A549 (cell line): ENCODE measurements at regions not wholly inside any gene's neighbourhood (a gene's known extent, or its start where the extent isn't known, plus 50 kb on each side); places are given as distances from the start of the nearest gene placed in this dataset.

Experiments used
- ATAC-seq, 2 experiments: fragments of 200-7000 bp in 1 of 2; fragments of >200 bp in 1 of 2; cut with Nextera tagmentation in 1 of 2; cut with Tn5 transposase in 1 of 2; 3 replicates each; pipeline versions ENCODE4 v1.8.0 to v1.9.1; 2018 to 2020; ENCODE audit warnings: mild to moderate bottlenecking in 1 of 2, moderate library complexity in 1 of 2
- CTCF ChIA-PET: fragments of 300-600 bp; sonication (Branson Sonifier 250); formaldehyde crosslinking; extraction: SDS; loops from one replicate; lab custom pipeline; 2021; ENCODE audit warnings: antibody characterized with exemption, inconsistent platforms; lab: Yijun Ruan, JAX
- POLR2A ChIA-PET: fragments of 350-600 bp; formaldehyde crosslinking; extraction: SDS; loops from one replicate; lab custom pipeline; 2021; ENCODE audit warnings: antibody characterized with exemption, inconsistent platforms; lab: Yijun Ruan, JAX
- DNase-seq, 2 experiments: peaks; one replicate each; pipeline versions ENCODE4 v3.0.0 to v3.0.0-alpha.2; 2011 to 2016; ENCODE audit warnings: low read depth in 1 of 2, low spot score in 1 of 2
- FAIRE-seq: peaks from 2 replicates; lab custom pipeline; 2011; peaks lifted over from hg19 to GRCh38; lab: Jason Lieb, UNC
- H3K27ac ChIP-seq, 2 experiments: fragments of >200 bp; sonication (Bioruptor Twin); formaldehyde crosslinking; 3 replicates each; pipeline ENCODE4 v1.5.1; 2016 to 2017
- H3K4me1 ChIP-seq: fragments of >200 bp; sonication (Bioruptor Twin); formaldehyde crosslinking; 3 replicates; pipeline ENCODE4 v1.6.1; 2016
- H3K4me2 ChIP-seq: fragments of >200 bp; sonication (Bioruptor Twin); formaldehyde crosslinking; 3 replicates; pipeline ENCODE4 v1.6.1; 2016
- H3K4me3 ChIP-seq: fragments of >200 bp; sonication (Bioruptor Twin); formaldehyde crosslinking; 3 replicates; pipeline ENCODE4 v1.5.1; 2016
- H3K9me3 ChIP-seq: fragments of >200 bp; sonication (Bioruptor Twin); formaldehyde crosslinking; 3 replicates; pipeline ENCODE4 v1.6.1; 2016
- BHLHE40 ChIP-seq: IDR thresholded peaks from 2 replicates; pipeline ENCODE4 v1.6.1; 2012; ENCODE audit warnings: low read depth, low read length, inconsistent platforms
- CBX2 ChIP-seq: fragments of 200-600 bp; sonication (generic); IDR thresholded peaks from 2 replicates; pipeline ENCODE4 v1.6.1; 2016; ENCODE audit warnings: low read depth, mild to moderate bottlenecking, borderline replicate concordance
- CBX8 ChIP-seq: fragments of 200-600 bp; sonication (generic); IDR thresholded peaks from 2 replicates; pipeline ENCODE4 v1.6.1; 2016
- CEBPB ChIP-seq, 2 experiments: fragments of >200 bp in 1 of 2; sonication (Bioruptor Twin) in 1 of 2; formaldehyde crosslinking in 1 of 2; IDR thresholded peaks; 2 replicates each; pipeline ENCODE4 v1.6.1; 2012 to 2016
- ELK1 ChIP-seq: fragments of 150-350 bp; IDR thresholded peaks from 2 replicates; pipeline ENCODE4 v1.6.1; 2014; ENCODE audit warnings: low read depth, mild to moderate bottlenecking, low read length
- FOSB ChIP-seq: fragments of 250-450 bp; sonication (Bioruptor Pico); IDR thresholded peaks from 2 replicates; pipeline ENCODE4 v1.5.0; 2020; ENCODE audit warnings: mild to moderate bottlenecking, moderate library complexity
- FOSL2 ChIP-seq, 2 experiments: fragments of 450-650 bp in 1 of 2; fragments of >200 bp in 1 of 2; sonication (Bioruptor Twin) in 1 of 2; formaldehyde crosslinking; IDR thresholded peaks; 2 replicates each; pipeline versions ENCODE4 v1.5.0 to v1.6.1; 2016 to 2020; ENCODE audit warnings: mild to moderate bottlenecking in 1 of 2, moderate library complexity in 1 of 2
- FOXS1 ChIP-seq: fragments of 250-450 bp; sonication (Bioruptor Pico); IDR thresholded peaks from 2 replicates; pipeline ENCODE4 v1.5.0; 2020; ENCODE audit warnings: mild to moderate bottlenecking, moderate library complexity
- HES2 ChIP-seq: fragments of >200 bp; sonication (Bioruptor Twin); formaldehyde crosslinking; IDR thresholded peaks from 2 replicates; pipeline ENCODE4 v1.6.1; 2016
- HMGXB4 ChIP-seq: fragments of 250-450 bp; sonication (Bioruptor Pico); IDR thresholded peaks from 2 replicates; pipeline ENCODE4 v1.5.0; 2021; ENCODE audit warnings: mild to moderate bottlenecking, moderate library complexity, borderline replicate concordance
- HOXA7 ChIP-seq: fragments of 250-450 bp; sonication (Bioruptor Pico); IDR thresholded peaks from 2 replicates; pipeline ENCODE4 v1.5.0; 2020; ENCODE audit warnings: mild to moderate bottlenecking, moderate library complexity
- JUN ChIP-seq, 2 experiments: fragments of >200 bp; sonication (Bioruptor Twin); formaldehyde crosslinking; IDR thresholded peaks; 2 replicates in 1 of 2; 3 replicates in 1 of 2; pipeline ENCODE4 v1.6.1; 2016 to 2017
- JUNB ChIP-seq: fragments of >200 bp; sonication (Bioruptor Twin); formaldehyde crosslinking; IDR thresholded peaks from 2 replicates; pipeline ENCODE4 v1.6.1; 2016
- KDM5A ChIP-seq: fragments of 200-600 bp; sonication (generic); IDR thresholded peaks from 2 replicates; pipeline ENCODE4 v1.6.1; 2016; ENCODE audit warnings: antibody characterized with exemption, mild to moderate bottlenecking
- MAFK ChIP-seq: fragments of 450-650 bp; IDR thresholded peaks from 2 replicates; pipeline ENCODE4 v1.6.1; 2014; ENCODE audit not compliant: partially characterized antibody
- NR3C1 ChIP-seq: fragments of >200 bp; sonication (Bioruptor Twin); formaldehyde crosslinking; IDR thresholded peaks from 3 replicates; pipeline ENCODE4 v1.6.1; 2017
- PBX3 ChIP-seq: IDR thresholded peaks from 2 replicates; pipeline ENCODE4 v1.6.1; 2012
- POLR2AphosphoS2 ChIP-seq: conservative IDR thresholded peaks from 2 replicates; pipeline ENCODE4 v1.6.1; 2012; ENCODE audit warnings: low read length, improper control_type of control experiment, inconsistent platforms
- RARB ChIP-seq: fragments of 250-450 bp; sonication (Bioruptor Pico); IDR thresholded peaks from 2 replicates; pipeline ENCODE4 v1.8.0; 2021; ENCODE audit warnings: mild to moderate bottlenecking, moderate library complexity
- RFX5 ChIP-seq: fragments of 450-650 bp; IDR thresholded peaks from 2 replicates; pipeline ENCODE4 v1.7.1; 2014; ENCODE audit warnings: antibody characterized with exemption, mild to moderate bottlenecking, moderate library complexity
- RNF2 ChIP-seq: fragments of 200-600 bp; sonication (generic); IDR thresholded peaks from 2 replicates; pipeline ENCODE4 v1.6.1; 2016; ENCODE audit warnings: low read depth, mild to moderate bottlenecking, antibody characterized with exemption, moderate library complexity, borderline replicate concordance
- SMC3 ChIP-seq: fragments of >200 bp; sonication (Bioruptor Twin); formaldehyde crosslinking; IDR thresholded peaks from 3 replicates; pipeline ENCODE4 v1.6.1; 2018; ENCODE audit warnings: inconsistent platforms
- TFCP2L1 ChIP-seq: fragments of 250-450 bp; sonication (Bioruptor Pico); IDR thresholded peaks from 2 replicates; pipeline ENCODE4 v1.5.0; 2021; ENCODE audit warnings: mild to moderate bottlenecking
- USF2 ChIP-seq: fragments of 450-650 bp; IDR thresholded peaks from 2 replicates; pipeline ENCODE4 v1.6.1; 2014; ENCODE audit warnings: antibody characterized with exemption
- ZC3H11A ChIP-seq: fragments of 450-650 bp; IDR thresholded peaks from 2 replicates; pipeline ENCODE4 v1.6.1; 2014; ENCODE audit warnings: antibody characterized with exemption, mild to moderate bottlenecking
- WGBS: methylation state at CpG from one replicate; pipeline ENCODE4 v1.1.6; 2017; ENCODE audit errors: missing lambda C conversion rate; 5-methylcytosine and 5-hydroxymethylcytosine counted together

GRCh38 chr1:95503278-95504030 is 269.4 kb downstream of the RWDD3 start:
- H3K9me3 ChIP-seq: no peaks in the 10 kb centered on the region
- FAIRE-seq (no peak), ATAC-seq (no peak), DNase-seq (no peak)
- H3K4me2 ChIP-seq: no peak overlapping the region
- no peak overlapping the region for H3K4me3 ChIP-seq
- ChIA-PET CTCF (no interaction called here), POLR2A (no interaction called here)
- TF ChIP-seq SMC3: no peak
- TF ChIP-seq HOXA7 (CRISPR knock-in tag): no peak
- no peak for TF ChIP-seq MAFK
- TF ChIP-seq JUNB: no peak
- no peak for TF ChIP-seq USF2
- TF ChIP-seq CEBPB (IDR thresholded peaks at IDR 0.05): no peak
- no peak for TF ChIP-seq POLR2AphosphoS2
- no peak for TF ChIP-seq ELK1
- TF ChIP-seq FOSB (CRISPR knock-in tag): no peak
- no peak for TF ChIP-seq HES2
- no peak for TF ChIP-seq FOSL2 (IDR thresholded peaks at IDR 0.05)
- no peak for TF ChIP-seq FOSL2 (CRISPR knock-in tag; IDR thresholded peaks at IDR 0.05)
- no peak for TF ChIP-seq CBX8
- no peak for TF ChIP-seq ZC3H11A
- no peak for TF ChIP-seq TFCP2L1 (CRISPR knock-in tag)
- no peak for TF ChIP-seq RARB (CRISPR knock-in tag)
- TF ChIP-seq JUN (IDR thresholded peaks at IDR 0.05): no peak
- TF ChIP-seq RFX5: no peak
- H3K27ac ChIP-seq: no peak overlapping the region
- H3K4me1 ChIP-seq: no peaks in the 10 kb centered on the region
- 19% methylated on average over 9 of the region's 9 CpGs for WGBS

- no peak for DNase-seq
- ChIA-PET CTCF (no interaction called here), POLR2A (no interaction called here)
- ATAC-seq: no peak
- no peaks in the 10 kb centered on the region for H3K4me1 ChIP-seq
- TF ChIP-seq RARB (CRISPR knock-in tag) (no peak), ZC3H11A (no peak), HMGXB4 (CRISPR knock-in tag) (no peak), KDM5A (no peak), CBX2 (no peak), SMC3 (no peak), FOSL2 (IDR thresholded peaks at IDR 0.05) (no peak), FOSL2 (CRISPR knock-in tag; IDR thresholded peaks at IDR 0.05) (no peak), RNF2 (no peak), FOXS1 (CRISPR knock-in tag) (no peak), CBX8 (no peak), POLR2AphosphoS2 (no peak), NR3C1 (no peak), PBX3 (no peak), USF2 (no peak), BHLHE40 (no peak)
- H3K4me2 ChIP-seq: no peak overlapping the region
- FAIRE-seq: no peak
- H3K27ac ChIP-seq: no peak overlapping the region
- WGBS: 5% methylated on average over 4 of the region's 4 CpGs
- no peaks in the 10 kb centered on the region for H3K9me3 ChIP-seq
- no peak overlapping the region for H3K4me3 ChIP-seq
These were observed 270.3 kb downstream of the RWDD3 start for GRCh38 chr1:95504321-95504720.
